ENCODE measurements at regions not wholly inside any gene's neighbourhood (a gene's known extent, or its start where the extent isn't known, plus 50 kb on each side); places are given as distances from the start of the nearest gene placed in this dataset.

DNA sequence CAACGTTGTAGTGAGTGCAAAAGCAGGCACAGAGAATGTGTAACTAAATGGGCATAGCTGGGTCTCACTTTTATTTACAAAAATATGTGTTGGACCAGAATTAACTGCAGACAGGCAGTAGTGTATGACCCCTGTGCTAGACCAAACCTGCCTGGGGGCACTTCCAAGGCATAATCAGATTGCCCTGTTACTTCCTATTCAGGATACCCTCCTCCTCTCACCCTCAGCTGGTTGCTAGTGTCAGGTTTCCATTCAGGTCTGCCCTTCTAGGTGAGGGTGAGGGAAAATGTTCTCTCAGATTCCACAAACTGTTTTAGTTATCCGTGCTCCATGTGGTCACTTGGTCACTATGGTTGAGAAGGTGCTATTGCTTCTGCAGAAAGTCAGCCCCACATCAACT is 387.3 kb downstream of the LMX1A start:
- TF ChIP-seq, protein P1, sequence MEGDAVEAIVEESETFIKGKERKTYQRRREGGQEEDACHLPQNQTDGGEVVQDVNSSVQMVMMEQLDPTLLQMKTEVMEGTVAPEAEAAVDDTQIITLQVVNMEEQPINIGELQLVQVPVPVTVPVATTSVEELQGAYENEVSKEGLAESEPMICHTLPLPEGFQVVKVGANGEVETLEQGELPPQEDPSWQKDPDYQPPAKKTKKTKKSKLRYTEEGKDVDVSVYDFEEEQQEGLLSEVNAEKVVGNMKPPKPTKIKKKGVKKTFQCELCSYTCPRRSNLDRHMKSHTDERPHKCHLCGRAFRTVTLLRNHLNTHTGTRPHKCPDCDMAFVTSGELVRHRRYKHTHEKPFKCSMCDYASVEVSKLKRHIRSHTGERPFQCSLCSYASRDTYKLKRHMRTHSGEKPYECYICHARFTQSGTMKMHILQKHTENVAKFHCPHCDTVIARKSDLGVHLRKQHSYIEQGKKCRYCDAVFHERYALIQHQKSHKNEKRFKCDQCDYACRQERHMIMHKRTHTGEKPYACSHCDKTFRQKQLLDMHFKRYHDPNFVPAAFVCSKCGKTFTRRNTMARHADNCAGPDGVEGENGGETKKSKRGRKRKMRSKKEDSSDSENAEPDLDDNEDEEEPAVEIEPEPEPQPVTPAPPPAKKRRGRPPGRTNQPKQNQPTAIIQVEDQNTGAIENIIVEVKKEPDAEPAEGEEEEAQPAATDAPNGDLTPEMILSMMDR (IDR thresholded peaks at IDR 0.05): no peak
- TF ChIP-seq POLR2A (IDR thresholded peaks at IDR 0.05): no peak
- DNase-seq (ENCODE audit: low spot score in 2 of 2): no peak
- intact Hi-C loops (cut with DNase I; ENCODE audit: low total_unique reads): no loop called here
- WGBS, 2 donors: 50 to 61% methylated on average over 2 of the region's 2 CpGs
- no peak overlapping the region for H3K4me3 ChIP-seq (ENCODE audit: low read depth, poor library complexity, severe bottlenecking)

DNA sequence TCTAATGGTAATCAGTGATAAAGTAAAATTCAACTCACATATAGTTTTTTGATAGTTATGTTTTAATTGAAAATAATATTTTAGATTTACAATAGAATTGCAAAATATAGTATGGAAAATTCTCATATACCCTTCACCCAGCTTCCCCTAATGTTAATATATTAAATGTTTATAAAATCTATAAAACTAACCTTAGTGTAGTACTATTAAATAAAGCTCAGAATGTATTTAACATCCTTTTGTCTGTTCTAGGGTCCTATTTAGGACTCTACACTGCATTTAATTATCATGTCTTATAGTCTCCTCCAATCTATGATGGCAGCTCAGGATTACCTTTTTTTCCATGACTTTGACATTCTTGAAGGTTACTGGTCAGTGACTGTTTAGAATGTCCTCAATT is 389.2 kb downstream of the LMX1A start:
- intact Hi-C loops (cut with DNase I; ENCODE audit: low total_unique reads): no loop called here
- TF ChIP-seq, protein P1 (IDR thresholded peaks at IDR 0.05): no peak
- no peak for TF ChIP-seq POLR2A (IDR thresholded peaks at IDR 0.05)
- DNase-seq (ENCODE audit: low spot score in 2 of 2): no peak

GRCh38 chr1:164961715-164962114 is 394.8 kb downstream of the LMX1A start:
- no peak overlapping the region for H3K4me3 ChIP-seq (ENCODE audit: low read depth, poor library complexity, severe bottlenecking)
- DNase-seq (ENCODE audit: low spot score in 2 of 2): no peak
- WGBS, 2 donors: 47 to 89% methylated on average over 2 of the region's 2 CpGs
- TF ChIP-seq, protein P1 (IDR thresholded peaks at IDR 0.05): no peak
- no peak for TF ChIP-seq POLR2A (IDR thresholded peaks at IDR 0.05)
- intact Hi-C loops (cut with DNase I; ENCODE audit: low total_unique reads): no loop called here

More for the DNA sequence above, 389.2 kb downstream of the LMX1A start:
- no peak overlapping the region for H3K4me3 ChIP-seq (ENCODE audit: low read depth, poor library complexity, severe bottlenecking)

- H3K4me3 ChIP-seq (ENCODE audit: low read depth, poor library complexity, severe bottlenecking): no peak overlapping the region
- TF ChIP-seq, protein P1 (IDR thresholded peaks at IDR 0.05): no peak
- no peak for TF ChIP-seq POLR2A (IDR thresholded peaks at IDR 0.05)
- DNase-seq (ENCODE audit: low spot score in 2 of 2): peak in 1 of 2 donors; percentile 19
- intact Hi-C loops (cut with DNase I; ENCODE audit: low total_unique reads): no loop called here
- 64 to 65% methylated on average over 6 of the region's 6 CpGs for WGBS, 2 donors
Observed at GRCh38 chr1:164958982-164959768, 397.3 kb downstream of the LMX1A start.

GRCh38 chr1:164953815-164954214 is 394.8 kb downstream of the PBX1 start:
- 81 to 84% methylated on average over 3 of the region's 3 CpGs for WGBS, 2 donors
- no peak overlapping the region for H3K4me3 ChIP-seq (ENCODE audit: low read depth, poor library complexity, severe bottlenecking)
- TF ChIP-seq, protein P1 (IDR thresholded peaks at IDR 0.05): no peak
- no peak for TF ChIP-seq POLR2A (IDR thresholded peaks at IDR 0.05)
- DNase-seq (ENCODE audit: low spot score in 2 of 2): no peak
- intact Hi-C loops (cut with DNase I; ENCODE audit: low total_unique reads): no loop called here

- no peak overlapping the region for H3K4me3 ChIP-seq (ENCODE audit: low read depth, poor library complexity, severe bottlenecking)
- WGBS, 2 donors: 79 to 84% methylated on average over 1 of the region's 1 CpG
- TF ChIP-seq, protein P1 (IDR thresholded peaks at IDR 0.05): no peak
- no peak for TF ChIP-seq POLR2A (IDR thresholded peaks at IDR 0.05)
- DNase-seq (ENCODE audit: low spot score in 2 of 2): no peak
- intact Hi-C loops (cut with DNase I; ENCODE audit: low total_unique reads): no loop called here
Observed at GRCh38 chr1:164953098-164953497, 394.1 kb downstream of the PBX1 start.

Data from lower leg skin (tissue), 4 donors.